Naive thymus-derived CD4-positive, alpha-beta T cell (primary cell): ENCODE measurements at regions not wholly inside any gene's neighbourhood (a gene's known extent, or its start where the extent isn't known, plus 50 kb on each side); places are given as distances from the start of the nearest gene placed in this dataset.

Experiments
- ATAC-seq: fragments of 150-1000 bp; cut with Tn5 transposase; 2 replicates; pipeline ENCODE4 v1.10.0; 2021; ENCODE audit warnings: mild to moderate bottlenecking, moderate library complexity
- CTCF ChIA-PET: fragments of 350-600 bp; sonication (Branson Sonifier 250); formaldehyde crosslinking; loops from one replicate; lab custom pipeline; 2021; ENCODE audit warnings: antibody characterized with exemption; lab: Charles Lee
- POLR2A ChIA-PET: fragments of 350-600 bp; sonication (Branson Sonifier 250); formaldehyde crosslinking; loops from one replicate; lab custom pipeline; 2021; ENCODE audit warnings: antibody characterized with exemption, inconsistent platforms; lab: Charles Lee
- DNase-seq, 9 donors: peaks; one replicate each; pipeline versions ENCODE4 v3.0.0 to v3.0.0-alpha.2; 2020 to 2022; ENCODE audit warnings: mixed read lengths in 1 of 9
- H3K27ac ChIP-seq: one replicate; pipeline ENCODE4 v1.7.0; 2013; ENCODE audit warnings: mild to moderate bottlenecking, low read depth, low read length, moderate library complexity
- H3K27me3 ChIP-seq, 2 donors: one replicate each; pipeline ENCODE4 v1.7.0; 2013; ENCODE audit warnings: low read length in 2 of 2, mild to moderate bottlenecking in 2 of 2, moderate library complexity in 2 of 2; ENCODE audit not compliant: control insufficient read depth in 2 of 2, insufficient read depth in 2 of 2
- H3K36me3 ChIP-seq, 3 experiments: 1 replicate in 2 of 3; 2 replicates in 1 of 3; pipeline ENCODE4 v1.7.0; 2013; ENCODE audit warnings: low read length in 3 of 3, mild to moderate bottlenecking in 3 of 3, moderate library complexity in 1 of 3; ENCODE audit not compliant: insufficient read depth in 3 of 3, control insufficient read depth in 2 of 3
- H3K4me1 ChIP-seq, 2 donors: one replicate each; pipeline ENCODE4 v1.7.0; 2013; ENCODE audit warnings: low read length in 2 of 2, mild to moderate bottlenecking in 2 of 2, moderate library complexity in 1 of 2; ENCODE audit not compliant: control insufficient read depth in 2 of 2, insufficient read depth in 2 of 2
- H3K4me3 ChIP-seq: 2 replicates; pipeline ENCODE4 v1.7.0; 2013; ENCODE audit warnings: mild to moderate bottlenecking, low read length
- H3K9me3 ChIP-seq, 3 experiments: 1 replicate in 2 of 3; 2 replicates in 1 of 3; pipeline ENCODE4 v1.7.0; 2013; ENCODE audit warnings: low read length in 3 of 3; ENCODE audit not compliant: control insufficient read depth in 2 of 3
- H3K27ac Mint-ChIP-seq, 9 donors: one replicate each; pipeline ENCODE4 v1.8.0; 2020 to 2022; ENCODE audit warnings: mixed read lengths in 9 of 9, mild to moderate bottlenecking in 8 of 9, moderate library complexity in 5 of 9, inconsistent platforms in 2 of 9
- H3K27me3 Mint-ChIP-seq, 5 donors: one replicate each; pipeline ENCODE4 v1.8.0; 2021 to 2022; ENCODE audit warnings: mixed read lengths in 5 of 5, mild to moderate bottlenecking in 1 of 5
- H3K36me3 Mint-ChIP-seq, 5 donors: one replicate each; pipeline ENCODE4 v1.8.0; 2020 to 2022; ENCODE audit warnings: mixed read lengths in 5 of 5, mild to moderate bottlenecking in 3 of 5, inconsistent platforms in 1 of 5
- H3K4me1 Mint-ChIP-seq, 7 donors: one replicate each; pipeline ENCODE4 v1.8.0; 2020 to 2022; ENCODE audit warnings: mixed read lengths in 7 of 7, mild to moderate bottlenecking in 3 of 7, inconsistent platforms in 1 of 7
- H3K4me3 Mint-ChIP-seq, 10 donors: one replicate each; pipeline ENCODE4 v1.8.0; 2020 to 2022; ENCODE audit warnings: mild to moderate bottlenecking in 10 of 10, mixed read lengths in 10 of 10, moderate library complexity in 6 of 10, inconsistent platforms in 2 of 10
- H3K9me3 Mint-ChIP-seq, 11 donors: one replicate each; pipeline ENCODE4 v1.8.0; 2020 to 2022; ENCODE audit warnings: mixed read lengths in 11 of 11, mild to moderate bottlenecking in 4 of 11, inconsistent platforms in 1 of 11, moderate library complexity in 1 of 11
- intact Hi-C, 2 donors: fragments of 100-400 bp; cut with micrococcal nuclease; formaldehyde crosslinking; loops; one replicate each; pipeline ENCODE4 v1.15.1; 2023

- H3K9me3 Mint-ChIP-seq: peaks cover 0 to 5% (median 0%) of the 10 kb centered on the region in 11 donors
- no peaks in the 10 kb centered on the region for H3K27me3 Mint-ChIP-seq
- POLR2A ChIA-PET: no interaction called here
- no peaks in the 10 kb centered on the region for H3K36me3 Mint-ChIP-seq
- no peaks in the 10 kb centered on the region for H3K4me1 Mint-ChIP-seq
- no peak for DNase-seq
- Histone ChIP-seq H3K36me3 (no peaks in the 10 kb centered on the region), H3K9me3 (no peaks in the 10 kb centered on the region), H3K4me1 (no peaks in the 10 kb centered on the region), H3K4me3 (no peak overlapping the region), H3K27me3 (no peaks in the 10 kb centered on the region), H3K27ac (no peak overlapping the region)
- H3K27ac Mint-ChIP-seq: no peak overlapping the region
- CTCF ChIA-PET: no interaction called here
- intact Hi-C loops: no loop called here
- H3K4me3 Mint-ChIP-seq: no peak overlapping the region
- no peak for ATAC-seq
Measured at GRCh38 chr7:11895337-11895736, 63.3 kb upstream of the THSD7A start.

- intact Hi-C loops: no loop called here
- DNase-seq: no peak
- Mint-ChIP-seq H3K4me3 (no peak overlapping the region), H3K4me1 (no peaks in the 10 kb centered on the region), H3K9me3 (peaks cover 0 to 3% (median 0%) of the 10 kb centered on the region in 11 donors), H3K27ac (no peak overlapping the region), H3K27me3 (no peaks in the 10 kb centered on the region), H3K36me3 (no peaks in the 10 kb centered on the region)
- Histone ChIP-seq H3K27me3 (no peaks in the 10 kb centered on the region), H3K27ac (no peak overlapping the region), H3K36me3 (no peaks in the 10 kb centered on the region), H3K4me3 (no peak overlapping the region), H3K9me3 (no peaks in the 10 kb centered on the region), H3K4me1 (no peaks in the 10 kb centered on the region)
- ChIA-PET CTCF (no interaction called here), POLR2A (no interaction called here)
- ATAC-seq: no peak
Measured at GRCh38 chr7:11896663-11897062, 64.7 kb upstream of the THSD7A start.

DNA sequence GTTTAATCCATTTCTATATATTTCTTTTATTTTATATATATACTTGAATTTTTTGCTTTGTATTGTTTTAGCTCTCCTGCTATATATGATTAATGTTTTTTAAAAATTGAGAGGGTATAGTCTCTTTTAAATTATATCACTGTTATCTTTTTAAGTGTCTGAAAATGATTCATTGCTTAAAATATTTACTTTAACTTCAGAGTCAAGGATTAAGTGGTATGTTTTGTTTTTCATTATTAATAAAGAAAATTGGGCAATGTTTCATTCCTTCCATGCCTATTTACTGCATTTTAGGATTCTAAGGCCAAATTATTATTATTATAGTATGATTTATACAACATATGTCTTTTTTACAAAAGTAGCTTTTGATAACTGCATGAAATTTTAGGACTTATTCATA is 67.2 kb upstream of the THSD7A start:
- no peak overlapping the region for H3K4me3 ChIP-seq
- no peaks in the 10 kb centered on the region for H3K4me1 Mint-ChIP-seq
- H3K27me3 Mint-ChIP-seq: no peaks in the 10 kb centered on the region
- H3K9me3 ChIP-seq: no peaks in the 10 kb centered on the region
- H3K36me3 ChIP-seq: no peaks in the 10 kb centered on the region
- POLR2A ChIA-PET: no interaction called here
- H3K4me3 Mint-ChIP-seq: no peak overlapping the region
- DNase-seq: no peak
- CTCF ChIA-PET: no interaction called here
- no peaks in the 10 kb centered on the region for H3K4me1 ChIP-seq
- no peak overlapping the region for H3K27ac Mint-ChIP-seq
- H3K9me3 Mint-ChIP-seq: peaks cover 0 to 4% (median 0%) of the 10 kb centered on the region in 11 donors
- intact Hi-C loops: loop anchor here in 1 of 2 donors (1.0 kb wide), 1 partner anchor 8 kb away; no protein-coding TSS in a partner anchor
- H3K36me3 Mint-ChIP-seq: no peaks in the 10 kb centered on the region
- no peak for ATAC-seq
- no peak overlapping the region for H3K27ac ChIP-seq
- no peaks in the 10 kb centered on the region for H3K27me3 ChIP-seq

DNA sequence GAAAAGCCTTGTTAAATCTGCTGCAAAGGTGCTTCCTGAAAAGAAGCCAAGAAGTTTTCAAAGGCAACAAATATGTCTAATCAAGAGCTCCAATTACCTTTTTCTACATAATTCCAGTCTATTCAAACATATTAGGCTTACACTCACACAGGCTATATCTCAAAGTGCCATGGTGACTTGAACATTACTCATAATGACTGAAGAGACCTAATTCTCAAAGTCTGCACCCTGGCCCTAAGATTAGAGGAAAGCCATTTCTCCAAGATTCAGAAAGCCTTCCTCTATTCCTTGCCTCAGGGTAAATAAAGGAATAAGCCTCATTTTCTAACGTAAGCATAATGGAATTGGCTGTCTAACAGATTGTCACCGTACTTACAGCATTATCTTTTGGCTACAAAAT is 78.3 kb upstream of the THSD7A start:
- Mint-ChIP-seq H3K4me1 (no peaks in the 10 kb centered on the region), H3K36me3 (no peaks in the 10 kb centered on the region), H3K4me3 (no peak overlapping the region), H3K27me3 (peaks cover 0 to 6% (median 0%) of the 10 kb centered on the region in 5 donors), H3K9me3 (peaks cover 0 to 2% (median 0%) of the 10 kb centered on the region in 11 donors), H3K27ac (no peak overlapping the region)
- ChIA-PET CTCF (no interaction called here), POLR2A (no interaction called here)
- DNase-seq (no peak), ATAC-seq (no peak)
- Histone ChIP-seq H3K4me1 (no peaks in the 10 kb centered on the region), H3K36me3 (no peaks in the 10 kb centered on the region), H3K27me3 (no peaks in the 10 kb centered on the region), H3K9me3 (no peaks in the 10 kb centered on the region), H3K27ac (no peak overlapping the region), H3K4me3 (no peak overlapping the region)
- intact Hi-C loops: no loop called here

DNA sequence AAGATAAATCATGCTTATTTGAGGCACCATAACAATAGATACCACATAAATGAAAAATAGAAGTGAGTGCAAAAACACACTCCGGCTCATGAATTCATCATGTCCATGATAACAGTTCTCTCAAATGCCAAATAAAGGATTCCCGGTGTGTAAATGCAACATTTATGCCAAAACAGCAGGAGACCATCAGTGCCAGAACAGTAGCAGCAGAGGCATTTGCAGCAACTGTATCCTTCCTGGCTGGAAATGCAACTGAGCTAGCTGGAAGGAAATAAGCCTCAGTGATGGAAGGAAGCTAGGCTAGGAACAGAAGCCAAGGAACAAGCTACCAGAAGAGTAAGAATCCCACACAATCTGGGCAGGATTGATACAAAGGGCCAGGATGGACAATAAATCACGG is 79.9 kb upstream of the THSD7A start:
- H3K4me3 ChIP-seq: no peak overlapping the region
- POLR2A ChIA-PET: no interaction called here

GRCh38 chr7:11914645-11915044 is 82.6 kb upstream of the THSD7A start:
- H3K4me1 ChIP-seq: no peaks in the 10 kb centered on the region
- ChIA-PET CTCF (interaction anchor here (0.8 kb wide), 1 partner anchor 9 kb away, joined by 4 read pairs; no protein-coding TSS in a partner anchor), POLR2A (no interaction called here)
- H3K27me3 ChIP-seq: no peaks in the 10 kb centered on the region
- Mint-ChIP-seq H3K27ac (no peak overlapping the region), H3K9me3 (peaks cover 0 to 20% (median 0%) of the 10 kb centered on the region in 11 donors), H3K36me3 (no peaks in the 10 kb centered on the region), H3K27me3 (peaks cover 0 to 6% (median 0%) of the 10 kb centered on the region in 5 donors), H3K4me1 (no peaks in the 10 kb centered on the region), H3K4me3 (no peak overlapping the region)
- H3K36me3 ChIP-seq: no peaks in the 10 kb centered on the region
- no peak overlapping the region for H3K4me3 ChIP-seq
- no peak for DNase-seq
- H3K27ac ChIP-seq: no peak overlapping the region
- no peaks in the 10 kb centered on the region for H3K9me3 ChIP-seq
- intact Hi-C loops: no loop called here
- ATAC-seq: no peak

More for the DNA sequence above, 79.9 kb upstream of the THSD7A start:
- no peaks in the 10 kb centered on the region for H3K36me3 Mint-ChIP-seq
- CTCF ChIA-PET: no interaction called here
- H3K9me3 Mint-ChIP-seq: peaks cover 0 to 6% (median 0%) of the 10 kb centered on the region in 11 donors
- ATAC-seq: no peak
- H3K4me3 Mint-ChIP-seq: no peak overlapping the region
- no peaks in the 10 kb centered on the region for H3K4me1 ChIP-seq
- H3K27ac ChIP-seq: no peak overlapping the region
- no peaks in the 10 kb centered on the region for H3K4me1 Mint-ChIP-seq
- intact Hi-C loops: no loop called here
- H3K27ac Mint-ChIP-seq: no peak overlapping the region
- no peak for DNase-seq
- H3K27me3 ChIP-seq: no peaks in the 10 kb centered on the region
- H3K9me3 ChIP-seq: no peaks in the 10 kb centered on the region
- no peaks in the 10 kb centered on the region for H3K36me3 ChIP-seq
- peaks cover 0 to 6% (median 0%) of the 10 kb centered on the region in 5 donors for H3K27me3 Mint-ChIP-seq

GRCh38 chr7:11923376-11923930 is 91.5 kb upstream of the THSD7A start:
- H3K9me3 ChIP-seq: no peaks in the 10 kb centered on the region
- intact Hi-C loops: no loop called here
- POLR2A ChIA-PET: no interaction called here
- H3K4me3 ChIP-seq: no peak overlapping the region
- H3K27ac ChIP-seq: no peak overlapping the region
- peaks cover 0 to 17% (median 0%) of the 10 kb centered on the region in 11 donors for H3K9me3 Mint-ChIP-seq
- no peak overlapping the region for H3K4me3 Mint-ChIP-seq
- DNase-seq: no peak
- CTCF ChIA-PET: no interaction called here
- no peaks in the 10 kb centered on the region for H3K36me3 ChIP-seq
- H3K27me3 Mint-ChIP-seq: no peaks in the 10 kb centered on the region
- no peaks in the 10 kb centered on the region for H3K36me3 Mint-ChIP-seq
- no peak for ATAC-seq
- H3K4me1 ChIP-seq: no peaks in the 10 kb centered on the region
- H3K27me3 ChIP-seq: no peaks in the 10 kb centered on the region
- no peaks in the 10 kb centered on the region for H3K4me1 Mint-ChIP-seq
- no peak overlapping the region for H3K27ac Mint-ChIP-seq
